ENCODE measurements at regions not wholly inside any gene's neighbourhood (a gene's known extent, or its start where the extent isn't known, plus 50 kb on each side); places are given as distances from the start of the nearest gene placed in this dataset.

DNA sequence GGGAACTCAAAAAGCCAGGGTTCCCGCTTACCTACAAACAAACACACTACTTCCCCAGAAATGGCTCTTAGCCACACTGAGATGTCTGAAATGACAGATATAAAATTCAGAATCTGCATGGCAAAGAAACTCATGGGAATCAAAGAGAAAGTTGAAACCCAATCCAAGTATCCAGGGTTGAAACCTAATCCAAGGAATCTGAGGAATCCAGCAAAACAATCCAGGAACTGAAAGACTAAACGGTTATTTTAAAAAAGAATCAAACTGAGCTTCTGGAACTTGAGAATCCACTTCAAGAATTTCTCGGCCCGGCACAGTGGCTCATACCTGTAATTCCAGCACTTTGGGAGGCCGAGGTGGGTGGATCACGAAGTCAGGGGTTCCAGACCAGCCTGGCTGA, 568.8 kb downstream of the POM121L12 start:
- WGBS (ENCODE audit: insufficient coverage) = 85% methylated on average over 4 of the region's 6 CpGs
- intact Hi-C loops (cut with micrococcal nuclease) = no loop called here
- Histone ChIP-seq H3K27me3 (ENCODE audit: control insufficient read depth, insufficient read depth, low read length) (no peaks in the 10 kb centered on the region), H3K4me3 (ENCODE audit: low read length) (no peak overlapping the region), H3K9me3 (ENCODE audit: control insufficient read depth, insufficient read depth, low read length) (peaks cover 16% of the 10 kb centered on the region), H3K4me1 (ENCODE audit: control insufficient read depth, insufficient read depth, low read length) (no peaks in the 10 kb centered on the region), H3K36me3 (ENCODE audit: control insufficient read depth, insufficient read depth, low read length) (no peaks in the 10 kb centered on the region), H3K27ac (ENCODE audit: low read length) (no peak overlapping the region)
- Mint-ChIP-seq H3K4me1 (no peaks in the 10 kb centered on the region), H3K4me3 (no peak overlapping the region), H3K27ac (no peak overlapping the region), H3K36me3 (peaks cover 16% of the 10 kb centered on the region), H3K27me3 (ENCODE audit: low read depth in 2 of 2) (no peaks in the 10 kb centered on the region), H3K9me3 (peaks cover 15 to 25% of the 10 kb centered on the region in 2 donors)
- TF ChIP-seq, protein P1, sequence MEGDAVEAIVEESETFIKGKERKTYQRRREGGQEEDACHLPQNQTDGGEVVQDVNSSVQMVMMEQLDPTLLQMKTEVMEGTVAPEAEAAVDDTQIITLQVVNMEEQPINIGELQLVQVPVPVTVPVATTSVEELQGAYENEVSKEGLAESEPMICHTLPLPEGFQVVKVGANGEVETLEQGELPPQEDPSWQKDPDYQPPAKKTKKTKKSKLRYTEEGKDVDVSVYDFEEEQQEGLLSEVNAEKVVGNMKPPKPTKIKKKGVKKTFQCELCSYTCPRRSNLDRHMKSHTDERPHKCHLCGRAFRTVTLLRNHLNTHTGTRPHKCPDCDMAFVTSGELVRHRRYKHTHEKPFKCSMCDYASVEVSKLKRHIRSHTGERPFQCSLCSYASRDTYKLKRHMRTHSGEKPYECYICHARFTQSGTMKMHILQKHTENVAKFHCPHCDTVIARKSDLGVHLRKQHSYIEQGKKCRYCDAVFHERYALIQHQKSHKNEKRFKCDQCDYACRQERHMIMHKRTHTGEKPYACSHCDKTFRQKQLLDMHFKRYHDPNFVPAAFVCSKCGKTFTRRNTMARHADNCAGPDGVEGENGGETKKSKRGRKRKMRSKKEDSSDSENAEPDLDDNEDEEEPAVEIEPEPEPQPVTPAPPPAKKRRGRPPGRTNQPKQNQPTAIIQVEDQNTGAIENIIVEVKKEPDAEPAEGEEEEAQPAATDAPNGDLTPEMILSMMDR (IDR thresholded peaks at IDR 0.05) = no peak
- DNase-seq = no peak
- no peak for ATAC-seq

DNA sequence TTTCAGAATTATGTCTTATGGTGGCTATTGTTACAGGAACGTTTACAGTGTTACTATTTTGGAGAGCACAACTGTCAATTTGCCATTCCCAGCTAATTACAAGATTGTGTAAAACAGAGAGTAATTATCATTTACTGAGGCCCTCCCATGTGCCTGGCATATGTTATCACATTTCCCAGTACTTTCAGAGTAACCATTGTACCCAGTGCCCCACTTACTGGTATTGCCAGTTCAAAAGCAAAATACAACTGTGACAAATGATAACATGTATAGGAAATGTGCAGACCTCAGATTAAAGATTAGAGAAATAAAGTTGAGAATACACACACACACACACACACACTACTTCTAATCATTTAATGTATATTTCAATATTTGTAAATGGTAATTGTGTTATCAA, 572.5 kb downstream of the POM121L12 start:
- no peak overlapping the region for H3K4me3 ChIP-seq (ENCODE audit: low read length)
- intact Hi-C loops (cut with micrococcal nuclease) = no loop called here
- no peak for DNase-seq
- ATAC-seq = no peak
- H3K27ac ChIP-seq (ENCODE audit: low read length) = no peak overlapping the region
- no peaks in the 10 kb centered on the region for H3K36me3 ChIP-seq (ENCODE audit: control insufficient read depth, insufficient read depth, low read length)
- no peaks in the 10 kb centered on the region for H3K4me1 Mint-ChIP-seq
- H3K9me3 ChIP-seq (ENCODE audit: control insufficient read depth, insufficient read depth, low read length) = peaks cover 14% of the 10 kb centered on the region
- peaks cover 6 to 16% of the 10 kb centered on the region in 2 donors for H3K9me3 Mint-ChIP-seq
- no peaks in the 10 kb centered on the region for H3K27me3 Mint-ChIP-seq (ENCODE audit: low read depth in 2 of 2)
- 0% methylated on average over 1 of the region's 1 CpG for WGBS (ENCODE audit: insufficient coverage)
- TF ChIP-seq, protein P1 (IDR thresholded peaks at IDR 0.05) = no peak
- H3K4me1 ChIP-seq (ENCODE audit: control insufficient read depth, insufficient read depth, low read length) = no peaks in the 10 kb centered on the region
- H3K36me3 Mint-ChIP-seq = no peaks in the 10 kb centered on the region
- no peaks in the 10 kb centered on the region for H3K27me3 ChIP-seq (ENCODE audit: control insufficient read depth, insufficient read depth, low read length)
- no peak overlapping the region for H3K4me3 Mint-ChIP-seq
- H3K27ac Mint-ChIP-seq = no peak overlapping the region

DNA sequence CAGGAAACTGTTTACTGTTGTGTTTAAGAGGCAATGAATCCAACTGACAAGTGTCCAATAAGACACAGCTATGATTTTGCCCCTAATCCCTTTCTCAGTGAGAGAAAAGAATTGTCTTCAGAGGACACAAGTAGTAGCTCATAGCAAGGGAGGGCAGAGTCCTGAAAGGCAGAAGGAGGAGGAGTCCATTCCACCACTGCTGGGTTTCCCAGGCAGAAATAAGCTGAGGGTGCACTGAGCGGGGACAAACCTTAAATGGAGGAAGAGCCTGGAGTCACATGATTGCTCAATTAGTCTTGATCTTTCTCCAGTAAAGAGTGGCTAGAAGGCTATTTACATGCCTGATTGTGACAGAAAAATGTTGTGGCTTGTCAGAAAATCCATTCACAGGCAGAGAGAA, 573.8 kb downstream of the POM121L12 start:
- H3K27me3 ChIP-seq (ENCODE audit: control insufficient read depth, insufficient read depth, low read length) = no peaks in the 10 kb centered on the region
- DNase-seq (no peak), ATAC-seq (no peak)
- Mint-ChIP-seq H3K27ac (no peak overlapping the region), H3K9me3 (peaks cover 9 to 21% of the 10 kb centered on the region in 2 donors), H3K4me3 (no peak overlapping the region), H3K27me3 (ENCODE audit: low read depth in 2 of 2) (no peaks in the 10 kb centered on the region), H3K4me1 (no peaks in the 10 kb centered on the region), H3K36me3 (no peaks in the 10 kb centered on the region)
- H3K27ac ChIP-seq (ENCODE audit: low read length) = no peak overlapping the region
- H3K4me3 ChIP-seq (ENCODE audit: low read length) = no peak overlapping the region
- peaks cover 5% of the 10 kb centered on the region for H3K9me3 ChIP-seq (ENCODE audit: control insufficient read depth, insufficient read depth, low read length)
- H3K36me3 ChIP-seq (ENCODE audit: control insufficient read depth, insufficient read depth, low read length) = no peaks in the 10 kb centered on the region
- TF ChIP-seq, protein P1 (IDR thresholded peaks at IDR 0.05) = no peak
- intact Hi-C loops (cut with micrococcal nuclease) = no loop called here
- 94% methylated on average over 1 of the region's 1 CpG for WGBS (ENCODE audit: insufficient coverage)
- H3K4me1 ChIP-seq (ENCODE audit: control insufficient read depth, insufficient read depth, low read length) = no peaks in the 10 kb centered on the region

DNA sequence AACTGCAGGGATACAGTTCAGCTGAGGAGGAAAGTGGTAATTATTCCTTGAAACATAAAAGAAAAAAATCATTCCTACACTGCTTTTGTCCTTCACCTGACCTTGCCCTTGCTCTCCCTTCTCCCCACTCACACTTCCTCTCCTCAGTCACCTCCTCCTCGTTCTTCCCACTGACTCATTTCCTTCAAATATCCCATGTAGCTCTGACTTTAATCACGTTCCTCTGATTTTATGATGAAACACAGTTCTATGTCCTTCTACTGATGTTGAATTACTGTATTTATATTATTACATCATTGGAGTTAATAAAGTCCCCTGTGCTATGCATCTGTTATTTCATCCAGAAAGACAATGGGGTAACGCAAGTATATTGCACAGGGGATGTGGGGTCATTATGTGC, 575.6 kb downstream of the POM121L12 start:
- 52% methylated on average over 2 of the region's 3 CpGs for WGBS (ENCODE audit: insufficient coverage)
- Histone ChIP-seq H3K36me3 (ENCODE audit: control insufficient read depth, insufficient read depth, low read length) (no peaks in the 10 kb centered on the region), H3K27ac (ENCODE audit: low read length) (no peak overlapping the region), H3K4me1 (ENCODE audit: control insufficient read depth, insufficient read depth, low read length) (no peaks in the 10 kb centered on the region), H3K27me3 (ENCODE audit: control insufficient read depth, insufficient read depth, low read length) (no peaks in the 10 kb centered on the region), H3K4me3 (ENCODE audit: low read length) (no peak overlapping the region), H3K9me3 (ENCODE audit: control insufficient read depth, insufficient read depth, low read length) (peaks cover 9% of the 10 kb centered on the region)
- Mint-ChIP-seq H3K27me3 (ENCODE audit: low read depth in 2 of 2) (no peaks in the 10 kb centered on the region), H3K4me1 (no peaks in the 10 kb centered on the region), H3K4me3 (no peak overlapping the region), H3K27ac (no peak overlapping the region), H3K9me3 (peaks cover 13 to 23% of the 10 kb centered on the region in 2 donors), H3K36me3 (no peaks in the 10 kb centered on the region)
- intact Hi-C loops (cut with micrococcal nuclease) = no loop called here
- DNase-seq = no peak
- no peak for ATAC-seq
- TF ChIP-seq, protein P1 (IDR thresholded peaks at IDR 0.05) = no peak

Measured in natural killer cell (primary cell).